SK-N-SH (cell line): ENCODE measurements at regions not wholly inside any gene's neighbourhood (a gene's known extent, or its start where the extent isn't known, plus 50 kb on each side); places are given as distances from the start of the nearest gene placed in this dataset.

Experiments used
- CTCF ChIP-seq: fragments of 200-600 bp; sonication (generic); IDR thresholded peaks from 2 replicates; pipeline ENCODE4 v1.6.1; 2017; ENCODE audit warnings: antibody characterized with exemption, mild to moderate bottlenecking, moderate library complexity
- NFIC ChIP-seq: IDR thresholded peaks from 2 replicates; pipeline ENCODE4 v1.4.0; 2012; ENCODE audit warnings: borderline replicate concordance
- SIN3A ChIP-seq: IDR thresholded peaks from 2 replicates; pipeline ENCODE4 v1.6.1; 2012; ENCODE audit warnings: low read depth, mild to moderate bottlenecking, low read length, moderate library complexity, borderline replicate concordance
- YY1 ChIP-seq: IDR thresholded peaks from 2 replicates; pipeline ENCODE4 v1.4.0; 2012; ENCODE audit warnings: low read depth, mild to moderate bottlenecking

GRCh38 chr1:208917281-208917680 lies 666.2 kb upstream of the CAMK1G start:
- TF ChIP-seq NFIC, result no peak
- TF ChIP-seq YY1, result no peak
- TF ChIP-seq SIN3A, result no peak
- no peak for TF ChIP-seq CTCF
